ENCODE measurements at regions not wholly inside any gene's neighbourhood (a gene's known extent, or its start where the extent isn't known, plus 50 kb on each side); places are given as distances from the start of the nearest gene placed in this dataset.

DNA sequence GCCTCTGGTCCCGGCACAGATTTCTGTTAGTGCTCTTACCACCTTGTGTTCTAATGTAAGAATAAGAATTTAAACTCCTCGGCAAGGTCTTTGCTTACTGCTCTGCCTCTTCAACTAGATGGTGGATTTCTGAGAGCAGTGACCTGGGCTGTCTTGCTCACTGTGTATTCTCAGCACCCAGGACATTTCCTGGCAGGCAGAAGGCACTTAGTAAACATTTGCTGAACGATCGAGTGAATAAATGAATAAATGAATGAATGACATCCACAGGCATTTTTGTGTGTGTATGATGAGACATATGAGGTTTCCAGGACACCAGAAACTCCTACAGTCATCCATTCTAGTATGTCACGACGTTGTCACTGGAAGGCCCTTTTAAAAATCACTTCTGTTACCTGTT, 143.2 kb downstream of the BOD1 start:
- TF ChIP-seq, protein P1, sequence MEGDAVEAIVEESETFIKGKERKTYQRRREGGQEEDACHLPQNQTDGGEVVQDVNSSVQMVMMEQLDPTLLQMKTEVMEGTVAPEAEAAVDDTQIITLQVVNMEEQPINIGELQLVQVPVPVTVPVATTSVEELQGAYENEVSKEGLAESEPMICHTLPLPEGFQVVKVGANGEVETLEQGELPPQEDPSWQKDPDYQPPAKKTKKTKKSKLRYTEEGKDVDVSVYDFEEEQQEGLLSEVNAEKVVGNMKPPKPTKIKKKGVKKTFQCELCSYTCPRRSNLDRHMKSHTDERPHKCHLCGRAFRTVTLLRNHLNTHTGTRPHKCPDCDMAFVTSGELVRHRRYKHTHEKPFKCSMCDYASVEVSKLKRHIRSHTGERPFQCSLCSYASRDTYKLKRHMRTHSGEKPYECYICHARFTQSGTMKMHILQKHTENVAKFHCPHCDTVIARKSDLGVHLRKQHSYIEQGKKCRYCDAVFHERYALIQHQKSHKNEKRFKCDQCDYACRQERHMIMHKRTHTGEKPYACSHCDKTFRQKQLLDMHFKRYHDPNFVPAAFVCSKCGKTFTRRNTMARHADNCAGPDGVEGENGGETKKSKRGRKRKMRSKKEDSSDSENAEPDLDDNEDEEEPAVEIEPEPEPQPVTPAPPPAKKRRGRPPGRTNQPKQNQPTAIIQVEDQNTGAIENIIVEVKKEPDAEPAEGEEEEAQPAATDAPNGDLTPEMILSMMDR (conservative IDR thresholded peaks at IDR 0.05; ENCODE audit: low read depth, low read length) = no peak
- TF ChIP-seq EZH2 (IDR thresholded peaks at IDR 0.05; ENCODE audit: low read length, unreplicated experiment) = no peak
- no peak for TF ChIP-seq EZH2phosphoT487 (IDR thresholded peaks at IDR 0.05; ENCODE audit: borderline replicate concordance, low read length)

Data from PC-3 (cell line).